ENCODE measurements at regions not wholly inside any gene's neighbourhood (a gene's known extent, or its start where the extent isn't known, plus 50 kb on each side); places are given as distances from the start of the nearest gene placed in this dataset.

GRCh38 chr2:20150110-20150706, 74.7 kb downstream of the SDC1 start:
- no peak overlapping the region for H3K27ac Mint-ChIP-seq
- ATAC-seq (replicated peaks in 1 of 2) (no peak), DNase-seq (no peak)
- H3K27me3 Mint-ChIP-seq (ENCODE audit: low read depth): peaks cover 68% of the 10 kb centered on the region
- no peaks in the 10 kb centered on the region for H3K9me3 Mint-ChIP-seq
- H3K36me3 Mint-ChIP-seq (ENCODE audit: insufficient read depth in 2 of 2): no peaks in the 10 kb centered on the region
- no peak overlapping the region for H3K4me3 Mint-ChIP-seq
- no peaks in the 10 kb centered on the region for H3K4me1 Mint-ChIP-seq (ENCODE audit: low read depth)

GRCh38 chr2:20149703-20150030, 75.3 kb downstream of the SDC1 start:
- ATAC-seq (replicated peaks in 1 of 2) (no peak), DNase-seq (no peak)
- no peak overlapping the region for H3K27ac Mint-ChIP-seq
- H3K9me3 Mint-ChIP-seq: no peaks in the 10 kb centered on the region
- no peaks in the 10 kb centered on the region for H3K36me3 Mint-ChIP-seq (ENCODE audit: insufficient read depth in 2 of 2)
- H3K4me3 Mint-ChIP-seq: no peak overlapping the region
- peaks cover 66% of the 10 kb centered on the region for H3K27me3 Mint-ChIP-seq (ENCODE audit: low read depth)
- no peaks in the 10 kb centered on the region for H3K4me1 Mint-ChIP-seq (ENCODE audit: low read depth)

DNA sequence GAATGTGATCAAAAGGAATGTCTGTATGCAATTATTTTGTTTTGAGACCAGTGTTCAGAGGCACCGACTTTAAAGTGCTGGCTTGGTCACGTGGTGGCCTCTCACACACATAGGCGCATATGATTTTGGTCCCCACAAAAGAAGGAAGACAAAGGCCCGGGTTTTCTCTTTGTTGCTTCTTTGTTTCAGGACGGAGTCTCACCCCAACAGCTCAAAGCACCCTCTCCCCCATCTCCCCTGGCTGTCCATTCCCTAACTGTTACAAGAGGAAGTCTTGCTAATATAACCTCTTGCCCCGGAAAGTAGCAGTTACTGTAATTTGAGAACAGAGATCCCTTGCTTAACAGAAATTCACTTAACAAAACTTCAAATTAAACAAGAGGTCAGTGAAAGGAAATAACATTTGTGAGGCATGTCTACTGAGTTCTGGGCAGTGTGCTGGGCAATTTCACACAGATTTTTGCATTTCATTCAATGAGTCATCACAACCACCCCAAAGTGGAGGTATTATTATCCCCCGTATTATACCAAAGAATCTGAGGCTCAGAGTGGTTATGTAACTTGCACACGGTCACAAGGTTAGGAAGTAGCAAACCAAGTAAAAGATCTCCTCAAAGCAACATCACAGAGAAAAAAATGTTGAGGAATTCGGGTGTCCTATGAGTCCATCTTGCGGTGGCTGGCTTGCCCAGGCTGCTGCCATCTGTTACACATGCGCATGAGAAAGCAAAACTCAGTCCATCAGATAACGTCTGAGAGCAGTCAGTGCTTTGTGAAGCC, 75.8 kb downstream of the SDC1 start:
- no peak overlapping the region for H3K4me3 Mint-ChIP-seq
- H3K27ac Mint-ChIP-seq: no peak overlapping the region
- DNase-seq (no peak), ATAC-seq (replicated peaks in 1 of 2) (no peak)
- H3K27me3 Mint-ChIP-seq (ENCODE audit: low read depth): peaks cover 60% of the 10 kb centered on the region
- H3K36me3 Mint-ChIP-seq (ENCODE audit: insufficient read depth in 2 of 2): no peaks in the 10 kb centered on the region
- no peaks in the 10 kb centered on the region for H3K4me1 Mint-ChIP-seq (ENCODE audit: low read depth)
- H3K9me3 Mint-ChIP-seq: no peaks in the 10 kb centered on the region

DNA sequence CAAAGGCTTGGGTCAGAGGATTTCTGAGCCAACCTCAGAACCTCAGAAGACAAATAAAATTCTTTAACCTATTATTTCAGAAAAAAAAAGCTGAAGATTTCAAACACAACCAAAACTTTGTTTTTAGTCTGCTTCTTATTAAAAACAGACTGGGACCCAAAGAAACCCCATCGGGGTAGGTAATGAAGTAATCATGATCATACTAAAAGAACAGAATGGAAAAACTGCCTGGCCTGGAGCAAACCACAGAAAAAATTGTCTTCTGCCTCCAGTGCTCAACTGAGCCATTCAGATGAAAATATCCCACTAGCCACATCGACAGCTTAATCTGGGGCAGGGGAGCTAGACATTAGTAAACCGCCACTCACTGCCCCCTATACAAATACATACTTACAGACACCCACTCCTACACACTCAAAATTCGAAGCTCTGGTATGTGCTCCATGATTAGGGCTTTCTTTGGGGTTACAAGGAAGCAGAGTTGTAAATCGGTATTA, 76.5 kb downstream of the SDC1 start:
- Mint-ChIP-seq H3K9me3 (no peaks in the 10 kb centered on the region), H3K4me1 (ENCODE audit: low read depth) (no peaks in the 10 kb centered on the region), H3K36me3 (ENCODE audit: insufficient read depth in 2 of 2) (no peaks in the 10 kb centered on the region), H3K4me3 (no peak overlapping the region), H3K27ac (no peak overlapping the region), H3K27me3 (ENCODE audit: low read depth) (peaks cover 54% of the 10 kb centered on the region)
- DNase-seq (no peak), ATAC-seq (replicated peaks in 1 of 2) (no peak)

DNA sequence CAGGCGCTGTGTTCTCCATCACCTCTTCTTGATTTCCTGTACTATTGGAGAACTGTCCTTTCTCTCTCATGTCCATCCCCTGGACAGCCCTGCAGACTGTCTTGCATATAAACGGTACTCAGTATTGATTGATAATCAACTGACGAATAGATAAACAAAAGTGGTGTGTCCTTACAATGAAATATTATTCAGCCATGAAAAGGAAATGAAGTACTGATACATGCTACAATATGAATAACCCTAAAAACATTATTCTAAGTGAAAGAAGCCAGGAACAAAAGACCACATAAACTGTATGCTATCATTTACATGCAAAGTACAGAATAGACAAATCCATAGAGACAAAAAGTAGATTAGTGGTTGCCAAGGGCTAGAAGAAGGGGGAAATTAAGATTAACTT, 77.6 kb downstream of the SDC1 start:
- H3K27ac Mint-ChIP-seq: no peak overlapping the region
- ATAC-seq (replicated peaks in 1 of 2): no peak
- no peak overlapping the region for H3K4me3 Mint-ChIP-seq

GRCh38 chr2:20146401-20146800, 78.5 kb downstream of the SDC1 start:
- Mint-ChIP-seq H3K27me3 (ENCODE audit: low read depth) (peaks cover 50% of the 10 kb centered on the region), H3K9me3 (no peaks in the 10 kb centered on the region), H3K4me1 (ENCODE audit: low read depth) (no peaks in the 10 kb centered on the region), H3K4me3 (no peak overlapping the region), H3K27ac (no peak overlapping the region), H3K36me3 (ENCODE audit: insufficient read depth in 2 of 2) (no peaks in the 10 kb centered on the region)
- DNase-seq (no peak), ATAC-seq (replicated peaks in 1 of 2) (no peak)

More for the DNA sequence above, 77.6 kb downstream of the SDC1 start:
- H3K36me3 Mint-ChIP-seq (ENCODE audit: insufficient read depth in 2 of 2): no peaks in the 10 kb centered on the region
- DNase-seq: no peak
- no peaks in the 10 kb centered on the region for H3K4me1 Mint-ChIP-seq (ENCODE audit: low read depth)
- peaks cover 50% of the 10 kb centered on the region for H3K27me3 Mint-ChIP-seq (ENCODE audit: low read depth)
- H3K9me3 Mint-ChIP-seq: no peaks in the 10 kb centered on the region

- H3K4me3 Mint-ChIP-seq: no peak overlapping the region
- DNase-seq (peak in 1 of 2 donors; percentile 6), ATAC-seq (replicated peaks in 1 of 2) (peak; percentile 32 to 64)
- H3K4me1 Mint-ChIP-seq (ENCODE audit: low read depth): no peaks in the 10 kb centered on the region
- H3K36me3 Mint-ChIP-seq (ENCODE audit: insufficient read depth in 2 of 2): no peaks in the 10 kb centered on the region
- H3K27me3 Mint-ChIP-seq (ENCODE audit: low read depth): peaks cover 43% of the 10 kb centered on the region
- H3K9me3 Mint-ChIP-seq: no peaks in the 10 kb centered on the region
- H3K27ac Mint-ChIP-seq: no peak overlapping the region
Observed at GRCh38 chr2:20145497-20146193, 79.3 kb downstream of the SDC1 start.

DNA sequence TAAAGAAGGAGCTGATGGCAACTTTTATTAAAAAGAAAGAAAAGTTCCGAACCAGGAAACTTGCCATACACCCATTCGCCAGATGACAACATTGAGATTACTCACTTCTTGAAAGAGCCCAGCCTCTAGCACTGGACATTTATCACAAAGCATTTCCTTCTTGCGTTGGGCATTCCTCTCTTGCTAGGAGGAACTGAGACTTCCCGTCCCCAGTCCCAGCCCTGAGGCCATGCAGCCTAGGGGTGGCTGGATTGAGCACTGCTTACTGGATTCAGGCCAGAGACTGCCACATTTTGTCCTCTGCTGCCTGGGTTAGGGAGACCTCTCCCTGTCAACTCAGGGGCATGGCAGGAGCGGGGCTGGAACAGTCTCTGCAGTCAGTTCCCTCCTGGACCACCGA, 80.1 kb downstream of the SDC1 start:
- no peaks in the 10 kb centered on the region for H3K4me1 Mint-ChIP-seq (ENCODE audit: low read depth)
- DNase-seq (no peak), ATAC-seq (replicated peaks in 1 of 2) (no peak)
- H3K27ac Mint-ChIP-seq: no peak overlapping the region
- H3K36me3 Mint-ChIP-seq (ENCODE audit: insufficient read depth in 2 of 2): no peaks in the 10 kb centered on the region
- peaks cover 35% of the 10 kb centered on the region for H3K27me3 Mint-ChIP-seq (ENCODE audit: low read depth)
- H3K4me3 Mint-ChIP-seq: no peak overlapping the region
- no peaks in the 10 kb centered on the region for H3K9me3 Mint-ChIP-seq

GRCh38 chr2:20144196-20144595, 80.7 kb downstream of the SDC1 start:
- H3K27me3 Mint-ChIP-seq (ENCODE audit: low read depth): peaks cover 28% of the 10 kb centered on the region
- H3K27ac Mint-ChIP-seq: no peak overlapping the region
- no peak for ATAC-seq (replicated peaks in 1 of 2)
- no peak overlapping the region for H3K4me3 Mint-ChIP-seq
- H3K36me3 Mint-ChIP-seq (ENCODE audit: insufficient read depth in 2 of 2): no peaks in the 10 kb centered on the region
- no peaks in the 10 kb centered on the region for H3K9me3 Mint-ChIP-seq
- no peak for DNase-seq
- H3K4me1 Mint-ChIP-seq (ENCODE audit: low read depth): no peaks in the 10 kb centered on the region

GRCh38 chr2:20143263-20143662, 81.7 kb downstream of the SDC1 start:
- H3K4me1 Mint-ChIP-seq (ENCODE audit: low read depth): no peaks in the 10 kb centered on the region
- H3K27ac Mint-ChIP-seq: no peak overlapping the region
- peaks cover 23% of the 10 kb centered on the region for H3K27me3 Mint-ChIP-seq (ENCODE audit: low read depth)
- no peaks in the 10 kb centered on the region for H3K9me3 Mint-ChIP-seq
- DNase-seq (no peak), ATAC-seq (replicated peaks in 1 of 2) (no peak)
- no peaks in the 10 kb centered on the region for H3K36me3 Mint-ChIP-seq (ENCODE audit: insufficient read depth in 2 of 2)
- no peak overlapping the region for H3K4me3 Mint-ChIP-seq

DNA sequence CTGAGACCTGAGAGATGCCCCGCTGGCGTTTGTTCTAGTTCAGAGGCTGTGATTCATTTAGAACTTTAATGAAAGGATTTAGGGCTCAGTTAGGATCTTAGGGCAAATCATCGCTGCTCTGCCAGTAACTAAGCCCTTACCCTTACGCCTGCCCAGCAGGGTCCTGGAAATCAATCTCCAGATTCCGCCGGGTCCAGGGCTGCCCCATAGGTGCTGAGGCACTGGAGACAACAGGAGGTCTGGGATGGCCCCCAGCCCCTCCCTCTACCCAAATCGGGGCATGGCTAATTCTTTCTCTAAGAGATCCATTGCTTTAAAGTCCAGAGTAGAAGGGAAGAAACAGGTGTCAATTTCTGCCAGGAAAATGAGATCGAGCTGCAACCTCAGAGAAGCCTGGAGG, 83.1 kb downstream of the SDC1 start:
- Mint-ChIP-seq H3K9me3 (no peaks in the 10 kb centered on the region), H3K4me3 (no peak overlapping the region), H3K27me3 (ENCODE audit: low read depth) (peaks cover 13% of the 10 kb centered on the region)

GRCh38 chr2:20141056-20141762, 83.7 kb downstream of the SDC1 start:
- peaks cover 7% of the 10 kb centered on the region for H3K27me3 Mint-ChIP-seq (ENCODE audit: low read depth)
- ATAC-seq (replicated peaks in 1 of 2) (no peak), DNase-seq (no peak)
- H3K36me3 Mint-ChIP-seq (ENCODE audit: insufficient read depth in 2 of 2): no peaks in the 10 kb centered on the region
- H3K9me3 Mint-ChIP-seq: no peaks in the 10 kb centered on the region
- H3K27ac Mint-ChIP-seq: no peak overlapping the region
- H3K4me1 Mint-ChIP-seq (ENCODE audit: low read depth): no peaks in the 10 kb centered on the region
- H3K4me3 Mint-ChIP-seq: no peak overlapping the region

More for the DNA sequence above, 83.1 kb downstream of the SDC1 start:
- ATAC-seq (replicated peaks in 1 of 2) (no peak), DNase-seq (no peak)
- H3K4me1 Mint-ChIP-seq (ENCODE audit: low read depth): no peaks in the 10 kb centered on the region
- no peak overlapping the region for H3K27ac Mint-ChIP-seq
- H3K36me3 Mint-ChIP-seq (ENCODE audit: insufficient read depth in 2 of 2): no peaks in the 10 kb centered on the region
